Vagina (tissue), 2 donors: ENCODE measurements at regions not wholly inside any gene's neighbourhood (a gene's known extent, or its start where the extent isn't known, plus 50 kb on each side); places are given as distances from the start of the nearest gene placed in this dataset.

ENCODE experiments used
- DNase-seq, 2 donors: peaks; one replicate each; pipeline ENCODE4 v3.0.0-alpha.2; 2017; ENCODE audit errors: extremely low spot score in 2 of 2
- H3K27ac ChIP-seq: fragments of 200-600 bp; sonication (generic); one replicate; pipeline ENCODE4 v1.5.1; 2019
- H3K27me3 ChIP-seq: fragments of 200-600 bp; sonication (generic); one replicate; pipeline ENCODE4 v1.5.1; 2019
- H3K36me3 ChIP-seq, 2 donors: fragments of 200-600 bp; sonication (generic); one replicate each; pipeline ENCODE4 v1.5.1; 2017 to 2019
- H3K4me1 ChIP-seq: fragments of 200-600 bp; sonication (generic); one replicate; pipeline ENCODE4 v1.5.1; 2019
- H3K4me3 ChIP-seq, 2 donors: fragments of 200-600 bp; sonication (generic); 1 replicate in 1 of 2; 2 replicates in 1 of 2; pipeline ENCODE4 v1.5.1; 2016 to 2019
- H3K9me3 ChIP-seq: fragments of 200-600 bp; sonication (generic); one replicate; pipeline ENCODE4 v1.5.1; 2019
- POLR2A ChIP-seq, 2 donors: fragments of 450-650 bp; IDR thresholded peaks; one replicate each; pipeline ENCODE4 v1.6.1; 2017; ENCODE audit warnings: antibody characterized with exemption in 2 of 2, mild to moderate bottlenecking in 2 of 2, moderate library complexity in 2 of 2
- POLR2AphosphoS5 ChIP-seq, 2 donors: sonication (generic); formaldehyde crosslinking; IDR thresholded peaks; one replicate each; pipeline ENCODE4 v1.9.0; 2017; ENCODE audit warnings: antibody characterized with exemption in 2 of 2, mild to moderate bottlenecking in 2 of 2, low read depth in 1 of 2; ENCODE audit not compliant: insufficient read depth in 1 of 2
- intact Hi-C: fragments of 100-400 bp; cut with DNase I; formaldehyde crosslinking; loops from one replicate; pipeline ENCODE4 v1.15.1; 2023
- TF ChIP-seq, protein P1 (sequence below), 3 experiments: fragments of 450-650 bp in 2 of 3; fragments of 200-600 bp in 1 of 3; sonication (generic) in 1 of 3; IDR thresholded peaks; one replicate each; pipeline ENCODE4 v1.5.1; 2017 to 2019; ENCODE audit warnings: antibody characterized with exemption in 3 of 3, mild to moderate bottlenecking in 2 of 3, moderate library complexity in 2 of 3

- Histone ChIP-seq H3K27ac (no peak overlapping the region), H3K9me3 (no peaks in the 10 kb centered on the region), H3K27me3 (no peaks in the 10 kb centered on the region), H3K4me3 (no peak overlapping the region), H3K4me1 (no peaks in the 10 kb centered on the region), H3K36me3 (no peaks in the 10 kb centered on the region)
- DNase-seq, result no peak
- intact Hi-C loops, result no loop called here
- TF ChIP-seq, protein P1, sequence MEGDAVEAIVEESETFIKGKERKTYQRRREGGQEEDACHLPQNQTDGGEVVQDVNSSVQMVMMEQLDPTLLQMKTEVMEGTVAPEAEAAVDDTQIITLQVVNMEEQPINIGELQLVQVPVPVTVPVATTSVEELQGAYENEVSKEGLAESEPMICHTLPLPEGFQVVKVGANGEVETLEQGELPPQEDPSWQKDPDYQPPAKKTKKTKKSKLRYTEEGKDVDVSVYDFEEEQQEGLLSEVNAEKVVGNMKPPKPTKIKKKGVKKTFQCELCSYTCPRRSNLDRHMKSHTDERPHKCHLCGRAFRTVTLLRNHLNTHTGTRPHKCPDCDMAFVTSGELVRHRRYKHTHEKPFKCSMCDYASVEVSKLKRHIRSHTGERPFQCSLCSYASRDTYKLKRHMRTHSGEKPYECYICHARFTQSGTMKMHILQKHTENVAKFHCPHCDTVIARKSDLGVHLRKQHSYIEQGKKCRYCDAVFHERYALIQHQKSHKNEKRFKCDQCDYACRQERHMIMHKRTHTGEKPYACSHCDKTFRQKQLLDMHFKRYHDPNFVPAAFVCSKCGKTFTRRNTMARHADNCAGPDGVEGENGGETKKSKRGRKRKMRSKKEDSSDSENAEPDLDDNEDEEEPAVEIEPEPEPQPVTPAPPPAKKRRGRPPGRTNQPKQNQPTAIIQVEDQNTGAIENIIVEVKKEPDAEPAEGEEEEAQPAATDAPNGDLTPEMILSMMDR (IDR thresholded peaks at IDR 0.05), result no peak
- no peak for TF ChIP-seq POLR2AphosphoS5 (IDR thresholded peaks at IDR 0.05; ENCODE audit: insufficient read depth in 1 of 2, low read depth in 1 of 2)
- no peak for TF ChIP-seq POLR2A (IDR thresholded peaks at IDR 0.05)
Measured at GRCh38 chr2:103292573-103292972, 530.7 kb downstream of the TMEM182 start.

DNA sequence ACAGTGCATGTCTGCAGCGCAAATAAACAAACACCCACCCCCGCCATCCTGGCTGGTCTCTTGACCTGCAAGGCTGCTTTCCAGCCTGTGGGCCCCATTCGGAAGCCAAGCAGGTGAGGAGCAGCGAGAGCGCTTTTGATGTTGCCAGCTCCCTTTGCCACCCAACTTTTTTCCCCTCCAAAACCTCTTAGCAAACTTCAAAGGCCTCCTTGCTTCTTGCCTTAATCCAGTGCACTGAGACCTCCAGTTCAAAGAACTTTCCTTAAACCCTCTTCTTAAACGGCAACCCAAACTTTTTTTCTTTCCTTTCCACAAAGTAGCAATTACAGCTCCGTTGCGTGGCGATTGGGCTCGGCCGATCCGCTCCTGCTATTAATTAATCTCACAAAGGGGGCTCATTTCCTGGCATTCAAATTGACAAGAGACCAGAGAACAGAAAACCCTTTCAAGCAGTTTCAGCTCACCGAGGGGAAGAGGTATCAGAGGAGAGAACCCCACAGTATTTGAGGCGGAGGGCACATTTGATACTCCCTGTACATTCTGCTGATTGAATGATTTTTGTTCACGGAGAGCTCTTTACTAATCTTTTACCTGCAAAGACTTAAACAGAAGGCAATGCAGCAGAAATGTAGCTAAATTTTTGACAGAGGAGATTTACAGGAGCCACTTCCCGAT is 531.4 kb downstream of the TMEM182 start:
- DNase-seq, result no peak
- TF ChIP-seq POLR2AphosphoS5 (IDR thresholded peaks at IDR 0.05; ENCODE audit: insufficient read depth in 1 of 2, low read depth in 1 of 2) (no peak), POLR2A (IDR thresholded peaks at IDR 0.05) (no peak)
- TF ChIP-seq, protein P1 (IDR thresholded peaks at IDR 0.05), result no peak
- Histone ChIP-seq H3K9me3 (no peaks in the 10 kb centered on the region), H3K4me1 (no peaks in the 10 kb centered on the region), H3K4me3 (no peak overlapping the region), H3K27me3 (no peaks in the 10 kb centered on the region), H3K36me3 (no peaks in the 10 kb centered on the region), H3K27ac (no peak overlapping the region)
- intact Hi-C loops, result no loop called here

- Histone ChIP-seq H3K27me3 (no peaks in the 10 kb centered on the region), H3K36me3 (no peaks in the 10 kb centered on the region), H3K9me3 (no peaks in the 10 kb centered on the region), H3K4me1 (no peaks in the 10 kb centered on the region), H3K4me3 (no peak overlapping the region), H3K27ac (no peak overlapping the region)
- intact Hi-C loops, result no loop called here
- TF ChIP-seq, protein P1 (IDR thresholded peaks at IDR 0.05), result no peak
- no peak for DNase-seq
Measured at GRCh38 chr2:103293742-103294077, 531.9 kb downstream of the TMEM182 start.

DNA sequence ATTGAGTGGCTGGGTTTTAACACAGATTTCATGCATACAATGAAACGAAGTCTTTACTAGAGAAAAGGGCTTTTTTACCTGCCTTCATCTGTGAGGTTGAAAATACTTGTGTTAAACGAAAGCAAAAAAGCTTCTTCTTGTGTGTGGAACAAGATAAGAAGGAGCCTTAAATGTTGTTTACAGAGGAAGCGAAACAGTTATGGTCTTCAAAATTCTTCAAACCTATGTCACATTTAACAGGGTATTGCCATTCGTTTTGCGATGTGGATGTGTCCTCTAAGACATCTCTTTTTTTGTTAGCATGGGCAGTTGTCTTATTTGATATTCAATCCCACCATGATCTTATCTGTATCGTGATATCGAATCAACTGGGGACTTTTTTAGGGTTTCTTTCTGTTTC is 532.6 kb downstream of the TMEM182 start:
- H3K36me3 ChIP-seq, result no peaks in the 10 kb centered on the region
- intact Hi-C loops, result no loop called here
- no peak for TF ChIP-seq POLR2AphosphoS5 (IDR thresholded peaks at IDR 0.05; ENCODE audit: insufficient read depth in 1 of 2, low read depth in 1 of 2)
- no peak for TF ChIP-seq POLR2A (IDR thresholded peaks at IDR 0.05)
- TF ChIP-seq, protein P1 (IDR thresholded peaks at IDR 0.05), result no peak

GRCh38 chr2:103295591-103295990 is 533.8 kb downstream of the TMEM182 start:
- intact Hi-C loops, result no loop called here
- TF ChIP-seq POLR2A (IDR thresholded peaks at IDR 0.05) (no peak), POLR2AphosphoS5 (IDR thresholded peaks at IDR 0.05; ENCODE audit: insufficient read depth in 1 of 2, low read depth in 1 of 2) (no peak)
- TF ChIP-seq, protein P1 (IDR thresholded peaks at IDR 0.05), result no peak
- Histone ChIP-seq H3K4me3 (no peak overlapping the region), H3K27me3 (no peaks in the 10 kb centered on the region), H3K36me3 (no peaks in the 10 kb centered on the region), H3K9me3 (no peaks in the 10 kb centered on the region), H3K27ac (no peak overlapping the region), H3K4me1 (no peaks in the 10 kb centered on the region)
- no peak for DNase-seq

More for the DNA sequence above, 532.6 kb downstream of the TMEM182 start:
- H3K27ac ChIP-seq, result no peak overlapping the region
- no peaks in the 10 kb centered on the region for H3K9me3 ChIP-seq
- DNase-seq, result no peak
- no peaks in the 10 kb centered on the region for H3K4me1 ChIP-seq
- no peaks in the 10 kb centered on the region for H3K27me3 ChIP-seq
- no peak overlapping the region for H3K4me3 ChIP-seq
